Naive thymus-derived CD4-positive, alpha-beta T cell (primary cell): ENCODE measurements at regions not wholly inside any gene's neighbourhood (a gene's known extent, or its start where the extent isn't known, plus 50 kb on each side); places are given as distances from the start of the nearest gene placed in this dataset.

Experiments used
- ATAC-seq: fragments of 150-1000 bp; cut with Tn5 transposase; 2 replicates; pipeline ENCODE4 v1.10.0; 2021; ENCODE audit warnings: mild to moderate bottlenecking, moderate library complexity
- CTCF ChIA-PET: fragments of 350-600 bp; sonication (Branson Sonifier 250); formaldehyde crosslinking; loops from one replicate; lab custom pipeline; 2021; ENCODE audit warnings: antibody characterized with exemption; lab: Charles Lee
- POLR2A ChIA-PET: fragments of 350-600 bp; sonication (Branson Sonifier 250); formaldehyde crosslinking; loops from one replicate; lab custom pipeline; 2021; ENCODE audit warnings: antibody characterized with exemption, inconsistent platforms; lab: Charles Lee
- DNase-seq, 9 donors: peaks; one replicate each; pipeline versions ENCODE4 v3.0.0 to v3.0.0-alpha.2; 2020 to 2022; ENCODE audit warnings: mixed read lengths in 1 of 9
- H3K27ac ChIP-seq: one replicate; pipeline ENCODE4 v1.7.0; 2013; ENCODE audit warnings: mild to moderate bottlenecking, low read depth, low read length, moderate library complexity
- H3K27me3 ChIP-seq, 2 donors: one replicate each; pipeline ENCODE4 v1.7.0; 2013; ENCODE audit warnings: low read length in 2 of 2, mild to moderate bottlenecking in 2 of 2, moderate library complexity in 2 of 2; ENCODE audit not compliant: control insufficient read depth in 2 of 2, insufficient read depth in 2 of 2
- H3K36me3 ChIP-seq, 3 experiments: 1 replicate in 2 of 3; 2 replicates in 1 of 3; pipeline ENCODE4 v1.7.0; 2013; ENCODE audit warnings: low read length in 3 of 3, mild to moderate bottlenecking in 3 of 3, moderate library complexity in 1 of 3; ENCODE audit not compliant: insufficient read depth in 3 of 3, control insufficient read depth in 2 of 3
- H3K4me1 ChIP-seq, 2 donors: one replicate each; pipeline ENCODE4 v1.7.0; 2013; ENCODE audit warnings: low read length in 2 of 2, mild to moderate bottlenecking in 2 of 2, moderate library complexity in 1 of 2; ENCODE audit not compliant: control insufficient read depth in 2 of 2, insufficient read depth in 2 of 2
- H3K4me3 ChIP-seq: 2 replicates; pipeline ENCODE4 v1.7.0; 2013; ENCODE audit warnings: mild to moderate bottlenecking, low read length
- H3K9me3 ChIP-seq, 3 experiments: 1 replicate in 2 of 3; 2 replicates in 1 of 3; pipeline ENCODE4 v1.7.0; 2013; ENCODE audit warnings: low read length in 3 of 3; ENCODE audit not compliant: control insufficient read depth in 2 of 3
- H3K27ac Mint-ChIP-seq, 9 donors: one replicate each; pipeline ENCODE4 v1.8.0; 2020 to 2022; ENCODE audit warnings: mixed read lengths in 9 of 9, mild to moderate bottlenecking in 8 of 9, moderate library complexity in 5 of 9, inconsistent platforms in 2 of 9
- H3K27me3 Mint-ChIP-seq, 5 donors: one replicate each; pipeline ENCODE4 v1.8.0; 2021 to 2022; ENCODE audit warnings: mixed read lengths in 5 of 5, mild to moderate bottlenecking in 1 of 5
- H3K36me3 Mint-ChIP-seq, 5 donors: one replicate each; pipeline ENCODE4 v1.8.0; 2020 to 2022; ENCODE audit warnings: mixed read lengths in 5 of 5, mild to moderate bottlenecking in 3 of 5, inconsistent platforms in 1 of 5
- H3K4me1 Mint-ChIP-seq, 7 donors: one replicate each; pipeline ENCODE4 v1.8.0; 2020 to 2022; ENCODE audit warnings: mixed read lengths in 7 of 7, mild to moderate bottlenecking in 3 of 7, inconsistent platforms in 1 of 7
- H3K4me3 Mint-ChIP-seq, 10 donors: one replicate each; pipeline ENCODE4 v1.8.0; 2020 to 2022; ENCODE audit warnings: mild to moderate bottlenecking in 10 of 10, mixed read lengths in 10 of 10, moderate library complexity in 6 of 10, inconsistent platforms in 2 of 10
- H3K9me3 Mint-ChIP-seq, 11 donors: one replicate each; pipeline ENCODE4 v1.8.0; 2020 to 2022; ENCODE audit warnings: mixed read lengths in 11 of 11, mild to moderate bottlenecking in 4 of 11, inconsistent platforms in 1 of 11, moderate library complexity in 1 of 11
- intact Hi-C, 2 donors: fragments of 100-400 bp; cut with micrococcal nuclease; formaldehyde crosslinking; loops; one replicate each; pipeline ENCODE4 v1.15.1; 2023

DNA sequence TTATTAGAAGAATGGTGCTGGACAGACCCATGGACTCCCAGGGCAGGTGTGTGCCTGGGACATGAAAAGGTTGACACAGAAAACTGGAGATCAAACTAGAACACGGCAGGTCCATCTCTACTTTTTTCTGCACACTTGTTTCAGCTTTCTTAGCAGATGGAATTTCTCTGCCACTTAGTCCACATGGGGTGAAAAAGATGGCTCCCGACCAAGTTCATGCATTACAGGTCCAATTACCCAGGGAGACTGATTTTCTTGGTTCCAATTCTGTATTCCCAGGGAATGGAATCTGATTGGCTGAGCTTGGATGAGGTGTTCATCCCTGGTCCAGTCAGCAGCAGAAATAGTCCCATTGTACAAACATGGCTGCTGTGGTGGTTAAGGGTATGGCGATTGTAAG, 238.9 kb upstream of the SRRM4 start:
- Mint-ChIP-seq H3K27ac (no peak overlapping the region), H3K9me3 (peaks cover 0 to 18% (median 7%) of the 10 kb centered on the region in 11 donors), H3K36me3 (no peaks in the 10 kb centered on the region), H3K27me3 (peaks cover 0 to 12% (median 3%) of the 10 kb centered on the region in 5 donors), H3K4me3 (no peak overlapping the region), H3K4me1 (no peaks in the 10 kb centered on the region)
- intact Hi-C loops: no loop called here
- DNase-seq (no peak), ATAC-seq (no peak)
- no peaks in the 10 kb centered on the region for H3K27me3 ChIP-seq
- H3K27ac ChIP-seq: no peak overlapping the region
- no peaks in the 10 kb centered on the region for H3K4me1 ChIP-seq
- H3K4me3 ChIP-seq: no peak overlapping the region
- no peaks in the 10 kb centered on the region for H3K36me3 ChIP-seq
- ChIA-PET POLR2A (no interaction called here), CTCF (no interaction called here)
- no peaks in the 10 kb centered on the region for H3K9me3 ChIP-seq

DNA sequence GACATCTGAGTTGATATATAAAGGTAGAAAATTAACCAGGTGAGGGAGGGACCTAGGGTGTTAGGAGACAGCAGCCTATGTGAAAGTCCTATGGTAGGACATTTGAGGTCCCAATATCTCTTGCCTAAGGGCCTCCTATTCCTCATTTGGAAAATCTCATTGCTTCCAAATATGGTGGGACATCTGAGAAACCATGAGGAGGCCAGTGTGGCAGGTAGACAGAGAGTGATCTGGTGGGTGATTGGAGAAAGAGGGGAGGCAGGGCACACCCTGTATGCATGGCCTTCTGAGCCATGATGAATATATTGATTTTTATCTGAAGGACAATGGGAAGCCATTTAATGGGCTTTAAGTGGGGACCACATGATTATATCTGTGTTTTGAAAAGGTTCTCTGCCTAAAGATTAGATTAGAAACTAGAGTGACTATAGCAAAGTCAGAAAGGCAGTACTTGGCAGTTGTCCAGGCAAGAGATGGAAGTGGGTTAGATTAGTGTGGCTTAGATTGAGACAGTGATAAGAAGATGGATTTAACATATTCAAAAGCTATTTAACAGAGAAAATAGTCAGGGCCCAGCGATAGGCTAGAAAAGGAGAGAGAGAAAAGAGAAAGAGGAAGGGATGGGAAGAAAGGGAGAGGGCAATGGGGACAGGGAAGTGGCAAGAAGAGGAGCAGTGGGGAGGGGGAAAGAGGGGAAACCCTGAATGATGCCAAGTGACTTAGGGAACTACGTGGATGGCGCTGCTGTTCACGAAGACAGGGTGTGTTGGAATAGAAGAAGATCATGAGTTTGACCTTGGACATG, 237.2 kb upstream of the SRRM4 start:
- Mint-ChIP-seq H3K9me3 (peaks cover 0 to 18% (median 6%) of the 10 kb centered on the region in 11 donors), H3K27ac (no peak overlapping the region), H3K36me3 (no peaks in the 10 kb centered on the region), H3K27me3 (peaks cover 0 to 16% (median 3%) of the 10 kb centered on the region in 5 donors), H3K4me1 (no peaks in the 10 kb centered on the region), H3K4me3 (no peak overlapping the region)
- Histone ChIP-seq H3K27me3 (no peaks in the 10 kb centered on the region), H3K4me1 (no peaks in the 10 kb centered on the region), H3K27ac (no peak overlapping the region), H3K4me3 (no peak overlapping the region), H3K36me3 (no peaks in the 10 kb centered on the region), H3K9me3 (no peaks in the 10 kb centered on the region)
- intact Hi-C loops: no loop called here
- ATAC-seq: no peak
- DNase-seq: no peak
- CTCF ChIA-PET: no interaction called here
- POLR2A ChIA-PET: no interaction called here

DNA sequence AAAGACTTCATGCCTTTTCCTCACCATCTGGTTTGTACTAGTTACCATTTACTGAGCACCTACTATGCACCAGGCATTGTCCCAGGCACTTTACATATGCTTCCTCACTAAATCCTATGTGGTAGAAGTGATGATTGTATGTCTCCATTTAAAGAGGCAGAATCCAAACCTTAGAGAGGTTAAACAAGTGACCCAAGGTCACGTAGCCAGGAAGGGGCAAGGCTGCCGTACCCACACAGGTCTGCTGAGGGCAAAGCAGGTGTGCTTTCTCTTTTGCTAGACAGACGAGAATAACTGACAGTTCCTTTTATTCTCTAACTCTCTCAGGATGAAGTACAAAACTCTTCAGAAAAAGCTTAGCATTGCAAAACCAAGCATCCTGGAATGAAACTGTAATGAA, 235.2 kb upstream of the SRRM4 start:
- peaks cover 0 to 2% (median 0%) of the 10 kb centered on the region in 3 experiments for H3K9me3 ChIP-seq
- no peak overlapping the region for H3K27ac ChIP-seq
- intact Hi-C loops: no loop called here
- ChIA-PET POLR2A (no interaction called here), CTCF (no interaction called here)
- ATAC-seq (no peak), DNase-seq (no peak)
- no peaks in the 10 kb centered on the region for H3K4me1 ChIP-seq
- H3K36me3 Mint-ChIP-seq: peaks cover 0 to 3% (median 0%) of the 10 kb centered on the region in 5 donors
- no peaks in the 10 kb centered on the region for H3K4me1 Mint-ChIP-seq
- peaks cover 0 to 22% (median 8%) of the 10 kb centered on the region in 11 donors for H3K9me3 Mint-ChIP-seq
- H3K27me3 ChIP-seq: no peaks in the 10 kb centered on the region
- no peak overlapping the region for H3K4me3 Mint-ChIP-seq
- H3K27ac Mint-ChIP-seq: no peak overlapping the region
- no peak overlapping the region for H3K4me3 ChIP-seq
- H3K27me3 Mint-ChIP-seq: peaks cover 0 to 12% (median 4%) of the 10 kb centered on the region in 5 donors
- no peaks in the 10 kb centered on the region for H3K36me3 ChIP-seq

DNA sequence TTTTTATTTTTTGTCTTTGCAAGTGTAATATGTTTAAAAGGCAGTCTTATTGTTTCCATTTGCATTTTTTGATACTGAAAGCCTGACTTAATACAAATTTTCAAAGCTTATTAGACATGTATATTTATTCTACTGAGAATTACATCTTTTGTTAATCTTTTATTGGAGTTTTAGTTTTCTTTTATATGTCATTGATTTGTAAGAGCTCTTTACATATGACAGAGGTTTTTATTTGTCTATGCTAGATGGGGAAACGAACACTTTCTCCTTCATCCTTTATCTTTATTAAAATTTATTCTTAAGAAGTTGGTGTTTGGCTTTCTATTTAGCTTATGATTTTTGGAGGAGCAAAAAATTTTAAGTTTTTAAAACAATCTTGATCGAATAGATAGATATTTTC, 234.4 kb upstream of the SRRM4 start:
- intact Hi-C loops: no loop called here
- Mint-ChIP-seq H3K27me3 (peaks cover 0 to 8% (median 4%) of the 10 kb centered on the region in 5 donors), H3K27ac (no peak overlapping the region), H3K9me3 (peaks cover 0 to 22% (median 10%) of the 10 kb centered on the region in 11 donors), H3K36me3 (peaks cover 0 to 3% (median 0%) of the 10 kb centered on the region in 5 donors), H3K4me3 (no peak overlapping the region), H3K4me1 (no peaks in the 10 kb centered on the region)
- Histone ChIP-seq H3K36me3 (no peaks in the 10 kb centered on the region), H3K27me3 (no peaks in the 10 kb centered on the region), H3K9me3 (peaks cover 0 to 6% (median 0%) of the 10 kb centered on the region in 3 experiments), H3K27ac (no peak overlapping the region), H3K4me1 (no peaks in the 10 kb centered on the region), H3K4me3 (no peak overlapping the region)
- no peak for DNase-seq
- POLR2A ChIA-PET: no interaction called here
- CTCF ChIA-PET: no interaction called here
- ATAC-seq: no peak

DNA sequence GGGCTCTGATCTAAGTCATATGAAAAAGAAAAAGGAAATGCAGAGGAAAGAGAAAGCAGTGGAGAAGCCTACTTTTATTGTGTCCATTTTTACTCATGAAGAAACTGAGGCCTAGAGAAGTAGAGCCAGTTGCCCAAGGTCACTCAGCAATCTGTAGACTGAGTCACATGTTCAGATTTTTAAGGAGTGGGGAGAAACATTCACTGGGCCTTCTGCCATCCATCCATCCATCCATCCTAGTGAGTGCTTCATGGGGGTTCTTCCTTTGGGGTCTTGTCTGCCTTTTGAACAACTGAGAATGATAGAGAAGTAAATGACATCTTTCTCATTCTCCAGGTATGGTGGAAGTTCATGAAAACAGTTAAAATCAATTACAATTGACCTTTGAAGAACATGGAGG, 233.6 kb upstream of the SRRM4 start:
- no peak for ATAC-seq
- peaks cover 0 to 3% (median 0%) of the 10 kb centered on the region in 5 donors for H3K36me3 Mint-ChIP-seq
- ChIA-PET CTCF (no interaction called here), POLR2A (no interaction called here)
- DNase-seq: no peak
- no peaks in the 10 kb centered on the region for H3K4me1 ChIP-seq
- no peak overlapping the region for H3K4me3 ChIP-seq
- peaks cover 0 to 8% (median 4%) of the 10 kb centered on the region in 5 donors for H3K27me3 Mint-ChIP-seq
- no peaks in the 10 kb centered on the region for H3K4me1 Mint-ChIP-seq
- no peak overlapping the region for H3K27ac Mint-ChIP-seq
- intact Hi-C loops: no loop called here
- no peaks in the 10 kb centered on the region for H3K27me3 ChIP-seq
- H3K36me3 ChIP-seq: no peaks in the 10 kb centered on the region
- peaks cover 0 to 6% (median 0%) of the 10 kb centered on the region in 3 experiments for H3K9me3 ChIP-seq
- H3K4me3 Mint-ChIP-seq: no peak overlapping the region
- H3K9me3 Mint-ChIP-seq: peaks cover 0 to 24% (median 10%) of the 10 kb centered on the region in 11 donors
- no peak overlapping the region for H3K27ac ChIP-seq

DNA sequence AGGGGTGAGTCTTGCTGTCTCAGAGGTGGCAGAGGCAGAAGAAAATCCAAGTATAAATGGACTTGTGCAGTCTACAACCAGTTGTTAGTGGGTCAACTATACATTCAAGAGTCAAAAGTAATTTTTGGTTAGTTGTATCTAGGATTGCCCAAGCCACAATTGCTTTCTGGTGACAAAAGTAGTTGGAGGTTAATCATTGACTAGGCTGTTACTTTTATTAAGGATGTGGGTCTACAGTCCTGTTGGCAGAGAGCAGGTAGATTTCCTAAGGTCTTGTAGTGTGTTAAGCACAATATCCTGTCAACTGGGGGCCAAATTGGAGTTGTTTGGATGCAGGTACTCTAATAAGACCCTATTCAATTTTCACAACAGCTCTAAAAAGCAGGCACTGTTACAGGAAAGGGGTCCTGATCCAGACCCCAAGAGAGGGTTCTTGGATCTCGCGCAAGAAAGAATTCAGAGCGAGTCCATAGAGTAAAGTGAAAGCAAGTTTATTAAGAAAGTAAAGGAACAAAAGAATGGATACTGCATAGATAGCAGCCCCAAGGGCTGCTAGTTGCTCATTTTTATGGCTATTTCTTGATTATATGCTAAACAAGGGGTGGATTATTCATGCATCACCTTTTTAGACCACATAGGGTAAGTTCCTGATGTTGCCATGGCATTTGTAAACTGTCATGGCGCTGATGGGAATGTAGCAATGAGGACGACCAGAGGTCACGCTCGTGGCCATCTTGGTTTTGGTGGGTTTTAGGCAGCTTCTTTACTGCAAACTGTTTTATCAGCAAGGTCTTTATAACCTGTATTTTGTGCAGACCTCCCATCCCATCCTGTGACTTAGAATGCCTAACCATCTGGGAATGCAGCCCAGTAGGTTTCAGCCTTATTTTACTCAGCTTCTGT, 232.6 kb upstream of the SRRM4 start:
- ATAC-seq (no peak), DNase-seq (no peak)
- ChIA-PET POLR2A (no interaction called here), CTCF (no interaction called here)
- Histone ChIP-seq H3K9me3 (peaks cover 0 to 6% (median 0%) of the 10 kb centered on the region in 3 experiments), H3K4me3 (no peak overlapping the region), H3K27ac (no peak overlapping the region), H3K36me3 (no peaks in the 10 kb centered on the region), H3K4me1 (no peaks in the 10 kb centered on the region), H3K27me3 (no peaks in the 10 kb centered on the region)
- Mint-ChIP-seq H3K4me1 (no peaks in the 10 kb centered on the region), H3K27ac (no peak overlapping the region), H3K27me3 (peaks cover 0 to 11% (median 0%) of the 10 kb centered on the region in 5 donors), H3K4me3 (no peak overlapping the region), H3K9me3 (peaks cover 0 to 24% (median 10%) of the 10 kb centered on the region in 11 donors), H3K36me3 (peaks cover 0 to 3% (median 0%) of the 10 kb centered on the region in 5 donors)
- intact Hi-C loops: no loop called here
